Ovary (tissue), 7 donors: ENCODE measurements at regions not wholly inside any gene's neighbourhood (a gene's known extent, or its start where the extent isn't known, plus 50 kb on each side); places are given as distances from the start of the nearest gene placed in this dataset.

Source experiments
- DNase-seq, 5 donors: peaks; one replicate each; pipeline ENCODE4 v3.0.0-alpha.2; 2019 to 2020
- H3K27ac ChIP-seq, 2 donors: fragments of 200-600 bp; one replicate each; pipeline versions ENCODE4 v1.5.1 to v1.8.0; 2019 to 2022
- H3K27me3 ChIP-seq: fragments of 200-600 bp; one replicate; pipeline ENCODE4 v1.8.0; 2022
- H3K36me3 ChIP-seq: fragments of 200-600 bp; sonication (generic); one replicate; pipeline ENCODE4 v1.5.1; 2019
- H3K4me1 ChIP-seq: one replicate; pipeline ENCODE4 v1.8.1; 2013; ENCODE audit warnings: mild to moderate bottlenecking, moderate library complexity; ENCODE audit not compliant: insufficient read depth
- H3K4me3 ChIP-seq: fragments of 200-600 bp; sonication (generic); one replicate; pipeline ENCODE4 v1.5.1; 2017
- H3K9me3 ChIP-seq, 2 donors: fragments of 200-600 bp in 1 of 2; sonication (generic) in 1 of 2; one replicate each; pipeline versions ENCODE4 v1.5.1 to v1.8.1; 2013 to 2019; ENCODE audit warnings: mild to moderate bottlenecking in 1 of 2, moderate library complexity in 1 of 2
- CTCF ChIP-seq, 3 donors: fragments of 450-650 bp in 2 of 3; fragments of 200-600 bp in 1 of 3; IDR thresholded peaks; one replicate each; pipeline versions ENCODE4 v1.5.1 to v1.8.0; 2016 to 2022; ENCODE audit warnings: antibody characterized with exemption in 3 of 3, mild to moderate bottlenecking in 1 of 3
- EP300 ChIP-seq: sonication (generic); formaldehyde crosslinking; IDR thresholded peaks from one replicate; pipeline ENCODE4 v1.6.1; 2017; ENCODE audit warnings: antibody characterized with exemption
- POLR2A ChIP-seq: fragments of 450-650 bp; IDR thresholded peaks from one replicate; pipeline ENCODE4 v1.6.1; 2017; ENCODE audit warnings: antibody characterized with exemption, mild to moderate bottlenecking, moderate library complexity
- whole genome bisulfite sequencing, 3 donors: extraction: QIAGEN DNeasy Blood & Tissue Kit in 1 of 3; methylation state at CpG; one replicate each; pipeline versions ENCODE4 v1.1.5 to v1.1.7; 2013 to 2017; 5-methylcytosine and 5-hydroxymethylcytosine counted together
- intact Hi-C, 4 donors: fragments of 100-400 bp; cut with DNase I; formaldehyde crosslinking; loops; one replicate each; pipeline versions ENCODE4 v1.11.0 to v1.15.1; 2022 to 2023
- donor health status: DM: no; HTN: no; CAD: no; lungs with moderate emphysema.
- donor health status: DM: no; HTN: no; CAD: no.
- donor health status: Bipolar disorder and iron deficiency.
- donor health status: DM: no; HTN: no; CAD: no.
- donor health status: DM: yes; HTN: yes; CAD: no.

- no peak overlapping the region for H3K4me3 ChIP-seq
- no peaks in the 10 kb centered on the region for H3K9me3 ChIP-seq
- TF ChIP-seq EP300 (no peak), POLR2A (no peak), CTCF (IDR thresholded peaks at IDR 0.05) (no peak)
- peaks cover 4% of the 10 kb centered on the region for H3K27me3 ChIP-seq
- WGBS, 3 donors, result 88 to 93% (median 91%) methylated on average over 4 of the region's 4 CpGs
- intact Hi-C loops, result no loop called here
- H3K27ac ChIP-seq, result no peak overlapping the region
- no peaks in the 10 kb centered on the region for H3K36me3 ChIP-seq
- DNase-seq, result no peak
- H3K4me1 ChIP-seq, result no peaks in the 10 kb centered on the region
These were observed 232.5 kb downstream of the PCDH7 start for GRCh38 chr4:30952526-30953219.

GRCh38 chr4:30953799-30954198, 233.6 kb downstream of the PCDH7 start:
- Histone ChIP-seq H3K27ac (no peak overlapping the region), H3K9me3 (no peaks in the 10 kb centered on the region), H3K27me3 (peaks cover 4% of the 10 kb centered on the region), H3K36me3 (no peaks in the 10 kb centered on the region), H3K4me3 (no peak overlapping the region), H3K4me1 (no peaks in the 10 kb centered on the region)
- no peak for DNase-seq
- TF ChIP-seq EP300 (no peak), CTCF (IDR thresholded peaks at IDR 0.05) (no peak), POLR2A (no peak)
- WGBS, 3 donors, result 88 to 95% (median 94%) methylated on average over 1 of the region's 1 CpG
- intact Hi-C loops, result no loop called here

GRCh38 chr4:30956916-30957315, 236.7 kb downstream of the PCDH7 start:
- Histone ChIP-seq H3K9me3 (no peaks in the 10 kb centered on the region), H3K36me3 (no peaks in the 10 kb centered on the region), H3K4me1 (no peaks in the 10 kb centered on the region), H3K27me3 (no peaks in the 10 kb centered on the region), H3K27ac (no peak overlapping the region), H3K4me3 (no peak overlapping the region)
- 75 to 85% (median 77%) methylated on average over 6 of the region's 6 CpGs for WGBS, 3 donors
- no peak for DNase-seq
- TF ChIP-seq CTCF (IDR thresholded peaks at IDR 0.05) (no peak), POLR2A (no peak), EP300 (no peak)
- intact Hi-C loops, result no loop called here

- Histone ChIP-seq H3K4me3 (no peak overlapping the region), H3K27ac (no peak overlapping the region), H3K36me3 (no peaks in the 10 kb centered on the region), H3K27me3 (no peaks in the 10 kb centered on the region), H3K4me1 (no peaks in the 10 kb centered on the region), H3K9me3 (no peaks in the 10 kb centered on the region)
- no peak for DNase-seq
- no peak for TF ChIP-seq CTCF (IDR thresholded peaks at IDR 0.05)
- no peak for TF ChIP-seq POLR2A
- no peak for TF ChIP-seq EP300
- intact Hi-C loops, result no loop called here
- whole genome bisulfite sequencing, 3 donors, result 61 to 77% (median 63%) methylated on average over 4 of the region's 4 CpGs
These were observed 237.5 kb downstream of the PCDH7 start for GRCh38 chr4:30957706-30958105.
